CD14-positive monocyte (primary cell): ENCODE measurements at regions not wholly inside any gene's neighbourhood (a gene's known extent, or its start where the extent isn't known, plus 50 kb on each side); places are given as distances from the start of the nearest gene placed in this dataset.
A peak's percentile ranks its signal among the peaks of the same experiment; 100 is the strongest.

Experiments used
- DNase-seq, 3 donors: peaks; one replicate each; pipeline ENCODE4 v3.0.0-alpha.2; 2011 to 2022
- H2AFZ ChIP-seq: 2 replicates; pipeline ENCODE4 v1.6.0; 2012; ENCODE audit warnings: mild to moderate bottlenecking, low read depth, low read length, inconsistent platforms; ENCODE audit not compliant: insufficient read depth, poor library complexity, severe bottlenecking
- H3K27ac ChIP-seq, 2 donors: 1 replicate in 1 of 2; 2 replicates in 1 of 2; pipeline ENCODE4 v1.5.1; 2012 to 2013; ENCODE audit warnings: low read length in 2 of 2, control low read depth in 1 of 2, inconsistent platforms in 1 of 2, low read depth in 1 of 2, mild to moderate bottlenecking in 1 of 2
- H3K27me3 ChIP-seq, 2 donors: one replicate each; pipeline versions ENCODE4 v1.6.0 to v1.6.1; 2011 to 2013; ENCODE audit warnings: low read length in 2 of 2; ENCODE audit not compliant: control insufficient read depth in 2 of 2, insufficient read depth in 2 of 2
- H3K36me3 ChIP-seq, 2 donors: replicated peaks in 1 of 2; 1 replicate in 1 of 2; 2 replicates in 1 of 2; pipeline versions ENCODE4 v1.5.1 to v1.6.1; 2012 to 2013; ENCODE audit warnings: low read length in 2 of 2, control low read depth in 1 of 2, inconsistent platforms in 1 of 2, mild to moderate bottlenecking in 1 of 2; ENCODE audit not compliant: insufficient read depth in 2 of 2, control insufficient read depth in 1 of 2
- H3K4me1 ChIP-seq, 2 donors: 1 replicate in 1 of 2; 2 replicates in 1 of 2; pipeline versions ENCODE4 v1.5.1 to v1.6.1; 2012 to 2013; ENCODE audit warnings: low read length in 2 of 2, control low read depth in 1 of 2, inconsistent platforms in 1 of 2, mild to moderate bottlenecking in 1 of 2, moderate library complexity in 1 of 2; ENCODE audit not compliant: insufficient read depth in 2 of 2, control insufficient read depth in 1 of 2
- H3K4me2 ChIP-seq: replicated peaks from 2 replicates; pipeline ENCODE3; 2012; ENCODE audit warnings: low read length, moderate library complexity, mild to moderate bottlenecking; ENCODE audit not compliant: poor library complexity, severe bottlenecking; ENCODE audit errors: extremely low read depth
- H3K4me3 ChIP-seq, 3 experiments: fragments of 200-600 bp in 1 of 3; sonication (generic) in 1 of 3; replicated peaks in 1 of 3; 1 replicate in 2 of 3; 2 replicates in 1 of 3; pipeline ENCODE4 v1.5.1; 2011 to 2013; ENCODE audit warnings: low read length in 3 of 3, mild to moderate bottlenecking in 3 of 3, control low read depth in 2 of 3, low read depth in 2 of 3, inconsistent platforms in 1 of 3, moderate library complexity in 1 of 3
- H3K79me2 ChIP-seq: 2 replicates; pipeline ENCODE4 v1.6.0; 2012; ENCODE audit warnings: mild to moderate bottlenecking, control low read depth, inconsistent platforms, low read length, moderate library complexity; ENCODE audit not compliant: insufficient read depth
- H3K9ac ChIP-seq: 2 replicates; pipeline ENCODE4 v1.6.0; 2017; ENCODE audit warnings: low read length, mild to moderate bottlenecking; ENCODE audit not compliant: insufficient read depth, poor library complexity, severe bottlenecking
- H3K9me3 ChIP-seq, 2 donors: replicated peaks in 1 of 2; 1 replicate in 1 of 2; 2 replicates in 1 of 2; pipeline versions ENCODE4 v1.5.1 to v1.6.1; 2012 to 2013; ENCODE audit warnings: low read length in 2 of 2, control low read depth in 1 of 2; ENCODE audit not compliant: control insufficient read depth in 1 of 2, insufficient read depth in 1 of 2
- H4K20me1 ChIP-seq: 2 replicates; pipeline ENCODE4 v1.6.0; 2012; ENCODE audit warnings: mild to moderate bottlenecking, low read length, control low read depth, moderate library complexity; ENCODE audit not compliant: insufficient read depth
- H3K27ac Mint-ChIP-seq, 7 donors: one replicate each; pipeline ENCODE4 v1.8.0; 2020; ENCODE audit warnings: mild to moderate bottlenecking in 7 of 7, mixed read lengths in 7 of 7, moderate library complexity in 6 of 7, inconsistent platforms in 2 of 7
- H3K27me3 Mint-ChIP-seq, 3 donors: one replicate each; pipeline ENCODE4 v1.8.0; 2021 to 2022; ENCODE audit warnings: low read depth in 3 of 3, mild to moderate bottlenecking in 3 of 3, mixed read lengths in 3 of 3, moderate library complexity in 3 of 3, inconsistent platforms in 1 of 3
- H3K36me3 Mint-ChIP-seq, 2 donors: one replicate each; pipeline ENCODE4 v1.8.0; 2020; ENCODE audit warnings: mixed read lengths in 2 of 2, inconsistent platforms in 1 of 2, mild to moderate bottlenecking in 1 of 2
- H3K4me1 Mint-ChIP-seq: one replicate; pipeline ENCODE4 v1.8.0; 2020; ENCODE audit warnings: mild to moderate bottlenecking, mixed read lengths
- H3K4me3 Mint-ChIP-seq, 2 donors: one replicate each; pipeline ENCODE4 v1.8.0; 2020; ENCODE audit warnings: mild to moderate bottlenecking in 2 of 2, mixed read lengths in 2 of 2, moderate library complexity in 1 of 2
- H3K9me3 Mint-ChIP-seq, 7 donors: one replicate each; pipeline ENCODE4 v1.8.0; 2020 to 2022; ENCODE audit warnings: mixed read lengths in 7 of 7, mild to moderate bottlenecking in 6 of 7, moderate library complexity in 6 of 7, inconsistent platforms in 2 of 7
- WGBS: methylation state at CpG from one replicate; pipeline ENCODE4 v1.1.5; 2013; ENCODE audit warnings: missing lambda C conversion rate; ENCODE audit not compliant: insufficient coverage; 5-methylcytosine and 5-hydroxymethylcytosine counted together
- intact Hi-C, 2 donors: fragments of 100-400 bp; cut with micrococcal nuclease; formaldehyde crosslinking; loops; one replicate each; pipeline versions ENCODE4 v1.15.0 to v1.15.1; 2023
- TF ChIP-seq, protein P1 (sequence below): fragments of 200-600 bp; IDR thresholded peaks from one replicate; pipeline ENCODE4 v1.8.0; 2022; ENCODE audit warnings: antibody characterized with exemption, mild to moderate bottlenecking

DNA sequence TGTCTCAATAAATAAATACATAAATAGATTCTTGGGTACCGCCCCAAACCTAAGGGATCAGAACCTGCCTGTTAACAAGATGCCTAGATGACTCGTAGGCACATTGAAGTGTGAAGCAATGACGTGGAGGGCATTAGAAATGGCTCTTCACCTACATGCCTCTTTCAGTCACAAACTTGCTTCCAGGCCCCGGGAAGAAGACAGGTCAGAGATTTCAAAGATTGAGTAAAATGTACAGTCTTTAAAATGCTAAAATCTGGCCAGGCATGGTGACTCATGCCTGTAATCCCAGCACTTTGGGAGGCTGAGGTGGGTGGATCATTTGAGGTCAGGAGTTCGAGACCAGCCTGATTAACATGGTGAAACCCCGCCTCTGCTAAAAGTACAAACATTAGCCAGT is 480.8 kb upstream of the JARID2 start:
- no peaks in the 10 kb centered on the region for H3K79me2 ChIP-seq
- H4K20me1 ChIP-seq, result no peaks in the 10 kb centered on the region
- Mint-ChIP-seq H3K9me3 (no peaks in the 10 kb centered on the region), H3K27me3 (peaks cover 0 to 5% (median 0%) of the 10 kb centered on the region in 3 donors), H3K4me3 (no peak overlapping the region), H3K27ac (peak overlapping the region; percentile 2 to 91 (median 87)), H3K4me1 (peaks cover 45% of the 10 kb centered on the region), H3K36me3 (peaks cover 0 to 2% of the 10 kb centered on the region in 2 donors)
- 86% methylated on average over 1 of the region's 6 CpGs for WGBS
- H3K4me3 ChIP-seq, result no peak overlapping the region
- H3K27me3 ChIP-seq, result no peaks in the 10 kb centered on the region
- no peak overlapping the region for H2AFZ ChIP-seq
- H3K36me3 ChIP-seq, result no peaks in the 10 kb centered on the region
- TF ChIP-seq, protein P1, sequence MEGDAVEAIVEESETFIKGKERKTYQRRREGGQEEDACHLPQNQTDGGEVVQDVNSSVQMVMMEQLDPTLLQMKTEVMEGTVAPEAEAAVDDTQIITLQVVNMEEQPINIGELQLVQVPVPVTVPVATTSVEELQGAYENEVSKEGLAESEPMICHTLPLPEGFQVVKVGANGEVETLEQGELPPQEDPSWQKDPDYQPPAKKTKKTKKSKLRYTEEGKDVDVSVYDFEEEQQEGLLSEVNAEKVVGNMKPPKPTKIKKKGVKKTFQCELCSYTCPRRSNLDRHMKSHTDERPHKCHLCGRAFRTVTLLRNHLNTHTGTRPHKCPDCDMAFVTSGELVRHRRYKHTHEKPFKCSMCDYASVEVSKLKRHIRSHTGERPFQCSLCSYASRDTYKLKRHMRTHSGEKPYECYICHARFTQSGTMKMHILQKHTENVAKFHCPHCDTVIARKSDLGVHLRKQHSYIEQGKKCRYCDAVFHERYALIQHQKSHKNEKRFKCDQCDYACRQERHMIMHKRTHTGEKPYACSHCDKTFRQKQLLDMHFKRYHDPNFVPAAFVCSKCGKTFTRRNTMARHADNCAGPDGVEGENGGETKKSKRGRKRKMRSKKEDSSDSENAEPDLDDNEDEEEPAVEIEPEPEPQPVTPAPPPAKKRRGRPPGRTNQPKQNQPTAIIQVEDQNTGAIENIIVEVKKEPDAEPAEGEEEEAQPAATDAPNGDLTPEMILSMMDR, result no peak
- no peak overlapping the region for H3K9ac ChIP-seq
- peaks cover 30 to 40% of the 10 kb centered on the region in 2 donors for H3K4me1 ChIP-seq
- no peaks in the 10 kb centered on the region for H3K9me3 ChIP-seq
- H3K4me2 ChIP-seq, result no peak overlapping the region
- DNase-seq, result peak; percentile 57 to 87 (median 84)
- peak overlapping the region; percentile 8 to 70 for H3K27ac ChIP-seq
- intact Hi-C loops, result no loop called here

DNA sequence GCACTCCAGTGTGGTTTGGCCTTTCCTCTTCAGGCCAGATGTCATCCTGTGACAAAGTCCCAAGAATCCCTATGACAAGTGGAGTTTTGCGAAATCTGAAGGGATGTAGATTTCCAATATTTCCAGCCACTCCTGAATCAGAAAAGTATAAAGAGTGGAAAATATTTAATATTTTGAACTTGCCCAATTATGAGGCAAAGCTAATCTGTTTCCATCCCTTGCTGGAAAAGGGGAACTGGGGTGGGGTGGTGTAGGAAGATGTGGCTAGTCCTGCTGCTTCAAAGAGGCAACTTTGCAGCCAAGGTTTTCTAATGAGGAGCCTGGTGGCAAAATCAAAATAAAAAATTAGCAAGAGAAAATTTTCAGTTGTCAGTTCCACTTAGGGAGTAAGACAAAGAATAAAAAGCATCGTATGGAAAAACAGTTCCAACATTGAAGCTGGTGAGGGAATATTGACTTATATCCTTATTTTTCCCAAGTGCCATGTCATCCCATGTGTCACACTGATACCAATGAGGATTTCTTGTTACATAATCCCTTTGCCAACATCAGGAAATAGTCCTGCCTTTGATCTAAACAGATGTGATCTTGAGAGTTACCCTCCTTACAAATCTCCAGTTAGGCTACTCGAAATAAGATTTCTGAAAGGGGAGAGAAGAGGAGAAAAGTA is 480.0 kb upstream of the JARID2 start:
- peak overlapping the region; percentile 72 to 91 (median 87) for H3K27ac Mint-ChIP-seq
- Histone ChIP-seq H3K27me3 (no peaks in the 10 kb centered on the region), H3K27ac (peak overlapping the region; percentile 8 to 70), H3K9ac (peak overlapping the region; percentile 12), H3K79me2 (no peaks in the 10 kb centered on the region), H2AFZ (no peak overlapping the region), H3K4me2 (peak overlapping the region; percentile 11), H4K20me1 (no peaks in the 10 kb centered on the region), H3K4me3 (no peak overlapping the region), H3K36me3 (no peaks in the 10 kb centered on the region), H3K4me1 (peaks cover 26 to 36% of the 10 kb centered on the region in 2 donors), H3K9me3 (no peaks in the 10 kb centered on the region)
- intact Hi-C loops, result no loop called here
- H3K27me3 Mint-ChIP-seq, result peaks cover 0 to 5% (median 0%) of the 10 kb centered on the region in 3 donors
- no CpG with 5 or more reads among the region's 3 CpGs for WGBS
- H3K4me1 Mint-ChIP-seq, result peaks cover 46% of the 10 kb centered on the region
- TF ChIP-seq, protein P1, result no peak
- no peak overlapping the region for H3K4me3 Mint-ChIP-seq
- H3K9me3 Mint-ChIP-seq, result no peaks in the 10 kb centered on the region
- peaks cover 0 to 2% of the 10 kb centered on the region in 2 donors for H3K36me3 Mint-ChIP-seq
- DNase-seq, result peak; percentile 51 to 70 (median 61)
